ENCODE measurements at regions not wholly inside any gene's neighbourhood (a gene's known extent, or its start where the extent isn't known, plus 50 kb on each side); places are given as distances from the start of the nearest gene placed in this dataset.

DNA sequence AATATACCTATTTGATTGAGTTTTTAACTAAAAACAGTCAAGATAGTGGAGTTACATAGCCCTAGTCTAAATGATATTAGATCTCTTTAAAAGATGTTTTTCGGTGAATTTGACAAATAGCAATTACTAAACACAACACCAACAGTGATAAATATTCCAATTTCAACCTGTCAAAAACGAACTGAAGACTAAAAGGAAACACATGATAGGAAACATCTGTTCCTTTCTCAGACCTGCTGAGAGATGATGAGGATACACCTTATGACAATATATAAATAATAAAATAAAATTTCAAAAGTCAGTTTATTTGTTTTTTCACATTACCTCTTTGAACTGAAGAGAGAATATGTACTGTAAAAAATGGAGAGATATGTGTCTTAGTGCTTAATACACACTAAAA lies 232.7 kb downstream of the RASSF9 start:
- no CpG with 5 or more reads among the region's 2 CpGs for WGBS (ENCODE audit: insufficient coverage)
- Histone ChIP-seq H3K27me3 (ENCODE audit: control insufficient read depth, insufficient read depth, low read length) (no peaks in the 10 kb centered on the region), H3K4me3 (ENCODE audit: low read length) (no peak overlapping the region), H3K9me3 (ENCODE audit: control insufficient read depth, insufficient read depth, low read length) (no peaks in the 10 kb centered on the region), H3K4me1 (ENCODE audit: control insufficient read depth, insufficient read depth, low read length) (no peaks in the 10 kb centered on the region), H3K36me3 (ENCODE audit: control insufficient read depth, insufficient read depth, low read length) (no peaks in the 10 kb centered on the region), H3K27ac (ENCODE audit: low read length) (no peak overlapping the region)
- DNase-seq (no peak), ATAC-seq (no peak)
- H3K27ac Mint-ChIP-seq, result no peak overlapping the region
- H3K4me1 Mint-ChIP-seq, result no peaks in the 10 kb centered on the region
- no peak overlapping the region for H3K4me3 Mint-ChIP-seq
- TF ChIP-seq, protein P1, sequence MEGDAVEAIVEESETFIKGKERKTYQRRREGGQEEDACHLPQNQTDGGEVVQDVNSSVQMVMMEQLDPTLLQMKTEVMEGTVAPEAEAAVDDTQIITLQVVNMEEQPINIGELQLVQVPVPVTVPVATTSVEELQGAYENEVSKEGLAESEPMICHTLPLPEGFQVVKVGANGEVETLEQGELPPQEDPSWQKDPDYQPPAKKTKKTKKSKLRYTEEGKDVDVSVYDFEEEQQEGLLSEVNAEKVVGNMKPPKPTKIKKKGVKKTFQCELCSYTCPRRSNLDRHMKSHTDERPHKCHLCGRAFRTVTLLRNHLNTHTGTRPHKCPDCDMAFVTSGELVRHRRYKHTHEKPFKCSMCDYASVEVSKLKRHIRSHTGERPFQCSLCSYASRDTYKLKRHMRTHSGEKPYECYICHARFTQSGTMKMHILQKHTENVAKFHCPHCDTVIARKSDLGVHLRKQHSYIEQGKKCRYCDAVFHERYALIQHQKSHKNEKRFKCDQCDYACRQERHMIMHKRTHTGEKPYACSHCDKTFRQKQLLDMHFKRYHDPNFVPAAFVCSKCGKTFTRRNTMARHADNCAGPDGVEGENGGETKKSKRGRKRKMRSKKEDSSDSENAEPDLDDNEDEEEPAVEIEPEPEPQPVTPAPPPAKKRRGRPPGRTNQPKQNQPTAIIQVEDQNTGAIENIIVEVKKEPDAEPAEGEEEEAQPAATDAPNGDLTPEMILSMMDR (IDR thresholded peaks at IDR 0.05), result no peak
- intact Hi-C loops (cut with micrococcal nuclease), result no loop called here
- H3K36me3 Mint-ChIP-seq, result no peaks in the 10 kb centered on the region
- H3K27me3 Mint-ChIP-seq (ENCODE audit: low read depth in 2 of 2), result peaks cover 0 to 5% of the 10 kb centered on the region in 2 donors
- peaks cover 0 to 5% of the 10 kb centered on the region in 2 donors for H3K9me3 Mint-ChIP-seq

DNA sequence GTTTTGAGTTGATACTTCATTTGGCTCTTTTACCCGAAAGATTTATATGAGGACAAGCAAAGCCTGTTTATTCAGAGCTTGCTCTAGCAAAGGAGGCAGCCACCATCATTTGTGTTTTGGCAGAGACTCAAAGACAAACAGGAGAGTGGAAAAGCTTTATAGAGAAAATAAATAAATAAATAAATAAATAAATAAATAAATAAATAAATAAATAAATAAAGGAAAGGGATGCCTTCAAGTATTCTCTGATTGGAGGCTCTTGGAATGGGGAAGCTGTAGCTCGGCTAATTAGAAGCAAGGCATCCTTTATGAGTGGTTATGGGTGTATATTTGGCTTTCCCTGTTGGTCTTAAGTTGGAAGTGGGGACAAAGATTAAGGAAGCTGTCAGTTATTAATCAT lies 229.8 kb downstream of the RASSF9 start:
- Mint-ChIP-seq H3K36me3 (no peaks in the 10 kb centered on the region), H3K27ac (no peak overlapping the region), H3K4me3 (no peak overlapping the region), H3K27me3 (ENCODE audit: low read depth in 2 of 2) (peaks cover 0 to 5% of the 10 kb centered on the region in 2 donors), H3K4me1 (no peaks in the 10 kb centered on the region), H3K9me3 (peaks cover 3 to 5% of the 10 kb centered on the region in 2 donors)
- Histone ChIP-seq H3K9me3 (ENCODE audit: control insufficient read depth, insufficient read depth, low read length) (no peaks in the 10 kb centered on the region), H3K4me3 (ENCODE audit: low read length) (no peak overlapping the region), H3K36me3 (ENCODE audit: control insufficient read depth, insufficient read depth, low read length) (no peaks in the 10 kb centered on the region), H3K27me3 (ENCODE audit: control insufficient read depth, insufficient read depth, low read length) (no peaks in the 10 kb centered on the region), H3K27ac (ENCODE audit: low read length) (no peak overlapping the region), H3K4me1 (ENCODE audit: control insufficient read depth, insufficient read depth, low read length) (no peaks in the 10 kb centered on the region)
- TF ChIP-seq, protein P1 (IDR thresholded peaks at IDR 0.05), result no peak
- DNase-seq, result no peak
- no peak for ATAC-seq
- intact Hi-C loops (cut with micrococcal nuclease), result no loop called here
- WGBS (ENCODE audit: insufficient coverage), result 97% methylated on average over 2 of the region's 2 CpGs

DNA sequence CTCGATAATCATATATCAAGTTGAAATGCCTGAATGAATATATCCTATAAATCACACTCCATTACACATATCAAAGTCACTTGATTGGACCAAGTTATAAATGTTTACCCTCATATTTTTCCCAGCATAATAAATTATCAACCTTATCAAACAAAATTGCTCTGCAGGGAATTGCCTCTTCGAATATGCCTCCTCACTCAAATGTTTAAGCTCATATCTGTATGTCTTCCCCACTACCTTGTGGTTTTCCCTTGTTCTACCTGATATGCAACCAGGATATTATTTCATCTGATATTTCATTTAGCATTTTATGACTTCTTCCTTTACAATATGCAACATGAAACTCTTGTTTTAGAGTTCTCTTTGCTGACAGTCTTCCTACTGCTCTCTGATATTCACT lies 226.4 kb downstream of the RASSF9 start:
- Histone ChIP-seq H3K27ac (ENCODE audit: low read length) (no peak overlapping the region), H3K27me3 (ENCODE audit: control insufficient read depth, insufficient read depth, low read length) (no peaks in the 10 kb centered on the region), H3K4me3 (ENCODE audit: low read length) (no peak overlapping the region), H3K36me3 (ENCODE audit: control insufficient read depth, insufficient read depth, low read length) (no peaks in the 10 kb centered on the region), H3K4me1 (ENCODE audit: control insufficient read depth, insufficient read depth, low read length) (no peaks in the 10 kb centered on the region), H3K9me3 (ENCODE audit: control insufficient read depth, insufficient read depth, low read length) (no peaks in the 10 kb centered on the region)
- Mint-ChIP-seq H3K27me3 (ENCODE audit: low read depth in 2 of 2) (no peaks in the 10 kb centered on the region), H3K9me3 (peaks cover 3 to 4% of the 10 kb centered on the region in 2 donors), H3K36me3 (no peaks in the 10 kb centered on the region), H3K4me1 (no peaks in the 10 kb centered on the region), H3K4me3 (no peak overlapping the region), H3K27ac (no peak overlapping the region)
- TF ChIP-seq, protein P1 (IDR thresholded peaks at IDR 0.05), result no peak
- DNase-seq (no peak), ATAC-seq (no peak)
- WGBS (ENCODE audit: insufficient coverage), result 58% methylated on average over 2 of the region's 2 CpGs
- intact Hi-C loops (cut with micrococcal nuclease), result no loop called here

GRCh38 chr12:85610194-85610593 lies 226.0 kb downstream of the RASSF9 start:
- Mint-ChIP-seq H3K27ac (no peak overlapping the region), H3K9me3 (peaks cover 3 to 4% of the 10 kb centered on the region in 2 donors), H3K4me1 (no peaks in the 10 kb centered on the region), H3K27me3 (ENCODE audit: low read depth in 2 of 2) (no peaks in the 10 kb centered on the region), H3K36me3 (no peaks in the 10 kb centered on the region), H3K4me3 (no peak overlapping the region)
- H3K27me3 ChIP-seq (ENCODE audit: control insufficient read depth, insufficient read depth, low read length), result no peaks in the 10 kb centered on the region
- no peak for ATAC-seq
- H3K27ac ChIP-seq (ENCODE audit: low read length), result no peak overlapping the region
- TF ChIP-seq, protein P1 (IDR thresholded peaks at IDR 0.05), result no peak
- H3K9me3 ChIP-seq (ENCODE audit: control insufficient read depth, insufficient read depth, low read length), result no peaks in the 10 kb centered on the region
- H3K4me1 ChIP-seq (ENCODE audit: control insufficient read depth, insufficient read depth, low read length), result no peaks in the 10 kb centered on the region
- no peaks in the 10 kb centered on the region for H3K36me3 ChIP-seq (ENCODE audit: control insufficient read depth, insufficient read depth, low read length)
- 96% methylated on average over 3 of the region's 4 CpGs for WGBS (ENCODE audit: insufficient coverage)
- no peak overlapping the region for H3K4me3 ChIP-seq (ENCODE audit: low read length)
- DNase-seq, result no peak
- intact Hi-C loops (cut with micrococcal nuclease), result no loop called here
